ENCODE measurements at regions not wholly inside any gene's neighbourhood (a gene's known extent, or its start where the extent isn't known, plus 50 kb on each side); places are given as distances from the start of the nearest gene placed in this dataset.

DNA sequence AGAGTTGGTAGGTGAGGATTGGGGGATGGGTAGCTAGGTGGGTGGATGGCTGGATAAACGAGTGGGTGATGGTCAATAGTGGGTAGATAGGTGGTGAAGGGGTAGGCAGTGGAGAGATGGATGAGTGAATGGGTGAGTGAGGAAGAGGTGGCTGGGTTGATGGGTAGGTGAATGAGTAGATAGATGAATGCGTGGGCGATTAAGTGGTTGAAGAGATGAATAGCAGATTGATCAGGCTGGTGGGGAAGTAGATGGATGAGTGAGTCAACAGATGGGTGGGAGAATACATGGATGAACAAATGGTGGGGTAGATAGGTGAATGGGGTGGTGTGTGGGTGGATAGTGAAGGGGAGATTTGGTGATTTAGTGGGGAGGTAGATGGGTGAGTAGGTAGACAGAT, 51.1 kb downstream of the SYNE3 start:
- TF ChIP-seq ZEB2 (tag by site-specific recombination; IDR thresholded peaks at IDR 0.05) (no peak), ZSCAN23 (tag by site-specific recombination; IDR thresholded peaks at IDR 0.05) (no peak)

Data from HEK293 (cell line).